Fibroblast of peridontal ligament (primary cell): ENCODE measurements at regions not wholly inside any gene's neighbourhood (a gene's known extent, or its start where the extent isn't known, plus 50 kb on each side); places are given as distances from the start of the nearest gene placed in this dataset.
A peak's percentile ranks its signal among the peaks of the same experiment; 100 is the strongest.
"Not testable (repeated sequence)": the region's sequence is repeated elsewhere in the genome, so short reads cannot be mapped to it uniquely, and the experiment has no call there.

ENCODE experiments used
- DNase-seq: peaks from one replicate; pipeline ENCODE4 v3.0.0-alpha.2; 2010; ENCODE audit errors: extremely low read depth

DNA sequence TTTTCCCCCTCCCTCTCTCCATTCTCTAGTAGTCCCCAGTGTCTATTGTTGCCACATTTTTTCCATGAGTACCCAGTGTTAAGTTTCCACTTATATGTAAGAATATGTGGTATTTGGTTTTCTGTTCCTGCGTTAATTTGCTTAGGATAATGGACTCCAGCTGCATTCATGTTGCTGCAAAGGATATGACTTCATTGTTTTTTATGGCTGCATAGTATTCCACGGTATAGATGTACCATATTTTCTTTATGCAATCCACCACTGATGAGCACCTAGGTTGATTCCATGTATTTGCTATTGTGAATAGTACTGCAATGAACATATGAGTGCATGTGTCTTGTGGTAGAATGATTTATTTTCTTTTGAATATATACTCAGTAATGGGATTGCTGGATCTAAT lies 77.4 kb upstream of the MEGF10 start:
- no peak for DNase-seq

DNA sequence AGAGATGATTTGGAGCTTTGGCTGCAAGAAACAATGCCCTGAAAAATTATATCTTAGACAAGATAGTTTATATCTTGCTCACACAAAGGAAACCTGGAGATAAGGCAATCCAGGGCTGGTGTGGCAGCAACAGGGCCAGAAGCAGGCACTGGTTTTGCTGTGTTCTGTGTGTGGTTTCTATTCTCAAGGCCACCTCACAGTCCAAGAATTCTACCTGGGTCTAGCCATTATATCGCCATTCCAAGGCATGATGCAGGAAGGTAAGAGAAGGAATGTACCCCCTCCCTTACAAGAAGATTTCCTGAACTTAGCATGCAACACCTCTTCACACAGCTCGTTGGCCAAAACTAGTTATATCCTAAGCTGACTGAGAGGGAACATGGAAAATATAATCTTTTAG lies 74.5 kb upstream of the MEGF10 start:
- no peak for DNase-seq

DNA sequence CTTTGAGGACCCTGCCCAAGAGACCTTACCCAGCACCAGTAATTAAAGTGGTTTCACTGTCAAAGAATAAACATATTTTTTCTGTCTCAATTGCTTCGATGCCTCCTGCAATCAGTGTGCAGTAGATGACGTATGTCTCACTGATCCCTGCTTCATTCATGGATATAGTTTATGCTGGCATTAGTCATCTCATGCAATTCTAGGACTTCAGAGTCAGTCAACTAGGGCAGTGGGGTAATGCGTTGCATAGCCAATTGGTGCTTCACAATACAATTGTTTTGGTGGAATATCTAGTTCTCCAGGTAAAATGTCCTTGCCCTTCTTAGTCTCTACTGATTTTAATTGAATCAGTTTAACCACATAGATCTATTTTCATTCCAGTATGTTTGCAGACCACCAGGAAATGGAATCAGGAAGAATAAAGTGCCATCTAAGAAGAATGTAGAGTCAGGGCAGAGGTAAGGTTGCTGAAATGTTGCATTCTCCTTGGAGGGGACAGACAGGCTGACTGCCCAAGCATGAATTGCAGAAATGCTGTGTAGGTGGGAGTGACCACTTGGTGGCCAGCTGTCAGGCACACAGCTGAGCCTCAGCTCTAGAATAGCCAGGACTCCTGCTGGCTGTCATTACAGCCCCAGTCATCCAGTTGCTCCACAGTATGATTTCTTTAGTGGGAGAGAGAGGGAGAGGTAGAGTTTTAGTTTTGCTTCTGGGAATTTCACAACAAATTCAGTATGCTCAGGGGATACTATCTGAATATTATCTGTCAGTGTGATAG lies 73.5 kb upstream of the MEGF10 start:
- DNase-seq, result peak; percentile 32

DNA sequence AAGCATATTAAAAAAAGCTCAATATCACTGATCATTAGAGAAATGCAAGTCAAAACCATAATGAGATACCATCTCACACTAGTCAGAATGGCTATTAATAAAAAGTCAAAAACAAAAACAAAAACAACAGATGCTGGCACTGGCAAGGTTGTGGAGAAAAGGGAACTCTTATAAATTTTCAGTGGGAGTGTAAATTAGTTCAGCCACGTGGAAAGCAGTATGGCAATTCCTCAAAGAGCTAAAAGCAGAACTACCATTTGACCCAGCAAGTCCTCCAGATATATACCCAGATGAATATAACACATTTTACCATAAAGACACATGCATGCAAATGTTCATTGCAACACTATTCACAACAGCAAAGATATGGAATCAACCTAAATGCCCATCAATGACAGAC lies 68.7 kb upstream of the MEGF10 start:
- not testable (repeated sequence) for DNase-seq

DNA sequence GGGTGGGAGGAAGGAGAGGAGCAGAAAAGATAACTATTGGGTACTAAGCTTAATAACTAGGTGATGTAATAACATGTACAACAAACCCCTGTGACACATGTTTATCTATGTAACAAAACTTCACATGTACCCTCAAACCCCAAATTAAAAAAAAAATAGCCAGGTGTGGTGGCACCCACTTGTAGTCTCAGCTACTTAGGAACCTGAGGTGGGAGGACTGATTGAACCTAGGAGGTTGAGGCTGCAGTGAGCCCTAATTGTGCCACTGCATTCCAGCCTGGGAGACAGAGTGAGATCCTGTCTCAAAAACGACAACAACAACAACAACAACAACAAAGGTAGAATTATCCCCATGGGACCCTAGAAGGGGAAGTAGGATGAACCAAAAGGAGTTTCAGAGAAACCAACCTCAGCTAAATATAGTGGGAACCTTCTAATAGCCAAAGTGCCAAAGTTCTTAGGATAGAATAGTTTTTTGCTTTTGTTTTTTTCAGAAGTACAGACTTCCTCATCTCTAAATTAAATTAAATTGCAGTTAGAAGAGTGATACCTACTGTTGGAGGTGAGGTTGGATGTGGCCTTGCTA lies 67.9 kb upstream of the MEGF10 start:
- not testable (repeated sequence) for DNase-seq

DNA sequence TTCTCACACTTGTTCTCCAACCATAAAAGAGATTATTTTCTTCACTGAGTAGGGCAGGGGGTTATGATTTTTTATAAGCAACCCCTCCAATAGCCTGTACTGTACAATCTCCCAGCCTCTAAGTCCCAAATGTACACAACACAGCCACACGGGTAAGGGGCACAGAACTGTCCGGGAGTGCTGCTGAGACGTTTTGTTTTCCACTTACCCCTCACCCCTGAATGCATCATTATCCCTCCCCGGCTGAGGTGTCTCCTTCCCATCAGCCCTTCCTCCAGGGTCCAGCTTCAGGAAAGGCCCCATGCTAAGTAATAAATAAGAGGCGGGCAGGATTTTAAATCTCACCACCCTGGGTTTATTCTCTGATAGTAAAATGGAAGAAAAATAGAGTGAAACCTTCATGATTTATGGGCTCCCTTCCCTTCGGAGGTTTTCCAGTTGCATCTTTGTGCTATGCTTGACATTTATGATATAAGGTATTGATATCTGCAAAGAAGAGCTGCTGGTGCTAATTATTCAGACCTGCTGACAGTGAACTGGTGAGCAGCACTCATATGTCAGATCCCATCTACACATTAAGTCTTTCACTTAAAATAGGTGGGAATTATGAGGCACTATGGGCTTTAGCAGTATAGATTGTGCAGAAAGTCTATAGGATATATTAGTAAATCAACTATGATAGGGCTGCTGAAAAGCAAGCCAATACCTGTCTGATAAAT lies 67.2 kb upstream of the MEGF10 start:
- no peak for DNase-seq

DNA sequence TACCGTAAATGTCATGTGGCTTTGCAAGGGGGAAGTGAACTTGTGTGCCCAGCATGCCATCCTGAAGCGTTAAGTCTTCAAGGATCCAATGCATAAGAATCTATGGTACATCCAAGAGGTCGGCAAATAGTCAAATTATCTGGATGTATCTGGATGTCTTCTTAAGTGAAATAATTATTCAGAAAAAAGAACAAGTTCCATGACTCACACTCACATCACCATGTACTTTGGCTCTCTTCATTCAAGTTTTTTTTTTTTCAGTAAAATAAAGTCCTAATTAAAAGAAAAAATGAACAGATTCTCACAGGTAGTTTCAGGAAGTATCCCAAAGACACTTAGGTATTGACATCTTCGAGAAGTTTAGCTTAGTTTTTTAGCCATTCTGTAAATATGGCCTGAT lies 62.7 kb upstream of the MEGF10 start:
- DNase-seq, result no peak

DNA sequence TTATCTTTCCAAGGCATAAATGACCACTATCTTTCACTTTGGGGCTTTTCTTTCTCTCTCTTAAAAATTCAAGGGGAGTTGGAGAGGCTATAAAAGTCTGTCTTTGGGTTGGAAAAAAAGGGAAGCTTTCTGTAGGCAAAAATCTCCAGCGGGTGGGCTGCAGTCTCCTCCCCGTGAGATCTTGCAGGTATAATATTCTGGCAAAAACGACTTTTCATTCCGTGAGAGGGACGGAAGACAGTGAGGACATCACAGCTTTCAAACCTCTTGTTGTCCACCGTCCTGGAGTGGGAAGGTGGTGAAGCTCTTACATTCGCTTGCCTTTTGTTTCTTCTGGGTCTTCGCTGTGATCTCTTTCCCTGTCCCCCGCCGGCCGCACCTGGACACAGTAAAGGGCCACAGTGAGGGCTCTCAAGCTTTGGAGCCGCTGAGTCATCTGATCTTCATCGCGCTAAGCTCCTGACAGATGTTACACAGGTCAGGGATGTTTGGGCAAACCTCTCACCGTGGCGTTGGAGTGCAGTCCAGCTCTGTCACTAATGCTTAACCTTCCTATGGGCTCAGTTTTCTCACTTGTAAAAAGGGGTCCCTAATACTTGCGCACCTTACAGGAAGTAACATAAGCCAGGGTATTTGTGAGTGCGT lies 61.9 kb upstream of the MEGF10 start:
- no peak for DNase-seq

DNA sequence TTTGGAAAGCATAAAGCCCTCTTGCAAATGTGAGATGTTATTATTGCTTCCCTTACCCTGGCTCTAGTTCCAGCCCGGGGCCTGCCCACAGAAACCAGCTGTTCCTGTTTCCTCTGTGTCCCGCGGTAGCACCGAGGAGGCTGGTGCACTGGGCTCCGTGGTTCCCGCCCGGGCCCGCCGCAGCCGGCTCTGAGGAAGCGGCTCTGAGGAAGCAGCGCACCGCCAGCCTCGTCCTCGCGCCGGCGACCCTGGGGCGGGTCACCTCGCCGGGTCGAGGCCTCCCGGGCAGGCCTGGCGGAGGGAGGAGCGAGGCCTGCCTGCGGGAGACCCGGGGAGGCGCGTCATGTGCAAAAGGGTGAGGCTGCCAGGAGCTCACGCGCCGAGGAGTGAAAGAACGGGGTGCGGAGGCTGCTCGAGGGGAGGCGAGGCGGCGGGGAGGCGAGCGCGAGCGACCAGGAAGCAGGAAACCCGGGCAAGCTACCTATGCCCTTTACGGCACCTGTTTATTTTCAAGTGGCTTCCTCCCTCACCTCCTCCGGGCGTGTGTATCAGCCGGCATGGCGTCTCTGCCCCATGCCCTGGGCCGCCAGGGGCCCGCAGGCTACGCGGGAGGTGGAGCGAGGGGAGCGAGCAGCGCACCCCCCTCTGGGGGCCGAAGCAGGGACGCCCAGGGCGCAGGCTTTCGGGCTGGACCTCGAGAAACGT lies 61.3 kb upstream of the MEGF10 start:
- peak; percentile 18 for DNase-seq

DNA sequence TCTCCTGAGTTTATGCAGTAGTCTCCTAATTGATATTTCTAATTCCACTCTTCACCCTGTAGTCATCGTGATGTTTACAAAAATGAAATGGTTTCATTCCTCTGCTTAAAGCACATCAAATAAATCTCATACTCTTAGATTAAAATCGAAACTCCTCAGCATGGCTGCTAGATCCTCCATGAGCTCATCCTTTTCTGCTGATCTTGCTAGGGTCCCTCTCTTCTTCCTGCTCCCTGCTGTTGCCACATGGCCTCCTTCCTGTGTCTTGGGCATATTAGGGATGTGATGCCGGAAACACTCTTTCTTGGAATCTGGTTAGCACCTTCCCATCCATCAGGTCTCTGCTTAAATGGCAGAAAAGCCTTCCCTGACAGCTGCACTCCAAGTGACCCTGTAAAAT lies 59.5 kb upstream of the MEGF10 start:
- DNase-seq, result no peak

DNA sequence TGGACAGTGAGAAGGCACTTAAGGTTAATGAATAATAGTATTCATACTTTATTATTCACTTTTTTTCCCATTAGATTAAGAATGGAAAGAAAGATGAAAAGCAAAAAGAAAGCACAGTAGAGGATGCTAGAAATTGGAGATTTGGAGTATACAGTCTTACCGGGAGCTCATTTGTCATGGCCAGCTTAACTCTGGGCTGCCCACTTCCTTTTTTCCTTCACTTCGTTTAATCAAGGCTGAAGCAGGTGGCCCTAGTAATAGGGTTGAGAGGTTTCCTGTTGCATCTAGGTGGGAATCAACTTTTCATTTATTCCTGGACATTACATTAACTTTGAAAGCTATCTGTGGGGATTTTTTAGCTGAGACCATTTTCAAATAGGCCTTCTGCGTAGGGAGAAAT lies 57.0 kb upstream of the MEGF10 start:
- no peak for DNase-seq

DNA sequence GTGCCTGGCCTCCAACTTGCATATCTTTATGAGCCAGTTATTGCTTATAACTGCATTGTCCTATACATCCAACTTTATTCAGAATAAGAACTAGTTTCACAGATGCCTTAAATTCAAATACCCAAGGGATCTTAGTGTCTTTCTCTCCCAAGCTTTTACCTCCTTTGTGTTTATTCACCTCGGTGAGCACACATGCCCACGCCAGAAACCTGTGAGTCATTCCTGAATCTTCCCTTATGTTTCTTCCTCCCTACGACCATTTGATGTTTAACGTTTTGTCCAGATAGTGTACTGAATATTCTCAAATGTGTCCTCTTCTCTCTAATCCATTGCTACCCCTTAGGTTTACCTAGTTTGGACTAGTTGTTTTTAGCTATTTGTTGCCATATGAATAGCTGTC lies 55.5 kb upstream of the MEGF10 start:
- DNase-seq, result no peak

DNA sequence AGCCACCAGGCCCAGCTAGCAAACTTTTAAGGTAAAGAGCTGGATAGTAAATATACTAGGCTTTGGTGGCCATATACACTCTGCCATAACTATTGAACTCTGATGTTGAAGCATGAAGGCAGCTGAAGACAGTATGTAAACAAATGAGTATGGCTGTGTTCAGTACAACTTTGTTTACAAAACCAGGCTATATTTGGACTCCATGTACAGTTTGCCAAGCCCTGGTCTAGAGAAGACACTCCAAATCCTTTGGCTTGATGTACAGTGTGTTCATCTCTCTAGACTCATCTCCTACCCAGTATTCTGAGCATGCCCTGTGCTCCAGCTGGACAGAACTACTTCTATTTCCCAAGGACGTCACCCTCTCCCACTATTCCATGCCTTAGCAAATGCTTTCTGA lies 54.3 kb upstream of the MEGF10 start:
- DNase-seq, result no peak
